PC-9 (cell line): ENCODE measurements at regions not wholly inside any gene's neighbourhood (a gene's known extent, or its start where the extent isn't known, plus 50 kb on each side); places are given as distances from the start of the nearest gene placed in this dataset.

Experiments used
- BruUV-seq: library from RNA; stranded (reverse); fragments of 400-500 nt; replicated peaks from 2 replicates; lab custom pipeline; 2021; lab: Mats Ljungman, UMichigan
- CTCF ChIA-PET: fragments of 300-600 bp; sonication (Branson Sonifier 250); formaldehyde crosslinking; loops from one replicate; lab custom pipeline; 2022; ENCODE audit warnings: antibody characterized with exemption; lab: Charles Lee
- POLR2A ChIA-PET: fragments of 300-600 bp; sonication (Branson Sonifier 250); formaldehyde crosslinking; loops from one replicate; lab custom pipeline; 2022; ENCODE audit warnings: antibody characterized with exemption; ENCODE audit not compliant: unreplicated experiment; lab: Charles Lee
- DNase-seq, 2 experiments: peaks; one replicate each; pipeline versions ENCODE4 v3.0.0 to v3.0.0-alpha.2; 2015 to 2022; ENCODE audit warnings: mixed read lengths in 1 of 2
- H2AFZ ChIP-seq: fragments of 200-600 bp; sonication (generic); 2 replicates; pipeline ENCODE4 v1.8.1; 2017; ENCODE audit warnings: antibody characterized with exemption
- H3F3A ChIP-seq: fragments of 200-600 bp; sonication (generic); 2 replicates; pipeline ENCODE4 v1.8.1; 2017; ENCODE audit warnings: antibody characterized with exemption, mild to moderate bottlenecking, low read depth; ENCODE audit not compliant: insufficient read depth
- H3K27ac ChIP-seq: fragments of 200-600 bp; sonication (generic); 2 replicates; pipeline ENCODE4 v1.6.1; 2016; ENCODE audit warnings: mixed run types
- H3K27me3 ChIP-seq: fragments of 200-600 bp; sonication (generic); 2 replicates; pipeline ENCODE4 v1.6.1; 2016; ENCODE audit warnings: low read depth, mixed run types; ENCODE audit not compliant: insufficient read depth
- H3K36me3 ChIP-seq: fragments of 200-600 bp; sonication (generic); 2 replicates; pipeline ENCODE4 v1.6.1; 2016; ENCODE audit warnings: low read depth, mixed run types
- H3K4me1 ChIP-seq: fragments of 200-600 bp; sonication (generic); replicated peaks from 2 replicates; pipeline ENCODE4 v1.6.1; 2016; ENCODE audit warnings: mixed run types; ENCODE audit not compliant: insufficient read depth
- H3K4me2 ChIP-seq: fragments of 200-600 bp; sonication (generic); 2 replicates; pipeline ENCODE4 v1.6.1; 2017; ENCODE audit warnings: mixed run types
- H3K4me3 ChIP-seq: fragments of 200-600 bp; sonication (generic); 2 replicates; pipeline ENCODE4 v1.6.1; 2016; ENCODE audit warnings: mixed run types
- H3K79me2 ChIP-seq: fragments of 200-600 bp; sonication (generic); 2 replicates; pipeline ENCODE4 v1.6.1; 2017; ENCODE audit warnings: low read depth, mixed run types
- H3K9me2 ChIP-seq: fragments of 200-600 bp; sonication (generic); 2 replicates; pipeline ENCODE4 v1.8.1; 2017; ENCODE audit warnings: mild to moderate bottlenecking; ENCODE audit not compliant: insufficient read depth
- H3K9me3 ChIP-seq: fragments of 200-600 bp; sonication (generic); 2 replicates; pipeline ENCODE4 v1.8.1; 2016; ENCODE audit warnings: low read depth; ENCODE audit not compliant: insufficient read depth
- H4K20me1 ChIP-seq: fragments of 200-600 bp; sonication (generic); 2 replicates; pipeline ENCODE4 v1.8.1; 2017; ENCODE audit not compliant: insufficient read depth
- EZH2 ChIP-seq: fragments of 200-600 bp; sonication (generic); IDR thresholded peaks from 2 replicates; pipeline ENCODE4 v1.8.0; 2017; ENCODE audit warnings: antibody characterized with exemption, low read depth
- intact Hi-C: fragments of 100-400 bp; cut with micrococcal nuclease; formaldehyde crosslinking; loops from one replicate; pipeline ENCODE4 v1.10.0; 2022; ENCODE audit not compliant: unreplicated experiment
- TF ChIP-seq, protein P1 (sequence below): fragments of 200-600 bp; sonication (generic); conservative IDR thresholded peaks from 2 replicates; pipeline ENCODE4 v1.6.1; 2017; ENCODE audit warnings: mixed run types, antibody characterized with exemption, mild to moderate bottlenecking, moderate library complexity

DNA sequence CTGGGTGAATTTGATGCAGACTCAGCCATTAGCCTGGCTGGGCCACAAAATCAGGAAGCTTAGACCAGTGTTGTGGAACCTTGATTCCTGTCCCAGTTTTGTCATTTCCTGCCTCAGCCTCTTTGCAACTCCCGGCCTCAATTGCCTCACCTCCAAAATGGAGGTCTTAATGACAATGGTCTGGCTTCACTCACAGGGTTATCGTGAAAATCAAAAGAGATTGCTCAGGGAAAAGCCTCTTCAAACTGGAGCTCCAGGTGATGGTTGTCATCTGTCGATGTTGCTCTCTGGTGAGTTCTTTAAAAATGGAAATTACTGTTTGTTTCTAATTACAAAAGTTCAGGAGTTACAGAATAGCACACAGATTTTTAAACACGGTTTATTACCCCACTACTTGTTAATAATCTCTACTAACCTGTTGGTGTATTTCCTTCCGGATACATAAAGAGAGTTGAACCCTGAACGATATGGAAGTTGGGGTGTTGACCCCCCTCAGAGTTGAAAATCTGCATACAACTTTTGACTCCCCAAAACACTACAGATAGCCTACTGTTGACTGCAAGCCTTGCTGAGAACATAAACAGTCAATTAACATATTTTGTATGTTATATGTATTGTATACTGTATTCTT, 109.9 kb upstream of the CPEB4 start:
- Histone ChIP-seq H4K20me1 (no peaks in the 10 kb centered on the region), H3K79me2 (no peaks in the 10 kb centered on the region), H3K4me3 (no peak overlapping the region), H3K27me3 (no peaks in the 10 kb centered on the region), H3K36me3 (no peaks in the 10 kb centered on the region), H3K9me3 (no peaks in the 10 kb centered on the region), H2AFZ (0 out of 2 replicates have a peak overlapping the region, but pooled peaks have one; percentile 23), H3F3A (peaks cover 19% of the 10 kb centered on the region; the same call in 1 of the 2 replicates), H3K4me1 (peaks cover 44% of the 10 kb centered on the region), H3K27ac (peak overlapping the region; percentile 59; the same call in 1 of the 2 replicates), H3K9me2 (no peaks in the 10 kb centered on the region; the same call in 1 of the 2 replicates), H3K4me2 (peak overlapping the region; percentile 43; the same call in 1 of the 2 replicates)
- TF ChIP-seq EZH2 = no peak
- TF ChIP-seq, protein P1, sequence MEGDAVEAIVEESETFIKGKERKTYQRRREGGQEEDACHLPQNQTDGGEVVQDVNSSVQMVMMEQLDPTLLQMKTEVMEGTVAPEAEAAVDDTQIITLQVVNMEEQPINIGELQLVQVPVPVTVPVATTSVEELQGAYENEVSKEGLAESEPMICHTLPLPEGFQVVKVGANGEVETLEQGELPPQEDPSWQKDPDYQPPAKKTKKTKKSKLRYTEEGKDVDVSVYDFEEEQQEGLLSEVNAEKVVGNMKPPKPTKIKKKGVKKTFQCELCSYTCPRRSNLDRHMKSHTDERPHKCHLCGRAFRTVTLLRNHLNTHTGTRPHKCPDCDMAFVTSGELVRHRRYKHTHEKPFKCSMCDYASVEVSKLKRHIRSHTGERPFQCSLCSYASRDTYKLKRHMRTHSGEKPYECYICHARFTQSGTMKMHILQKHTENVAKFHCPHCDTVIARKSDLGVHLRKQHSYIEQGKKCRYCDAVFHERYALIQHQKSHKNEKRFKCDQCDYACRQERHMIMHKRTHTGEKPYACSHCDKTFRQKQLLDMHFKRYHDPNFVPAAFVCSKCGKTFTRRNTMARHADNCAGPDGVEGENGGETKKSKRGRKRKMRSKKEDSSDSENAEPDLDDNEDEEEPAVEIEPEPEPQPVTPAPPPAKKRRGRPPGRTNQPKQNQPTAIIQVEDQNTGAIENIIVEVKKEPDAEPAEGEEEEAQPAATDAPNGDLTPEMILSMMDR = no peak
- no peak for DNase-seq
- intact Hi-C loops = no loop called here
- POLR2A ChIA-PET = interaction anchor here (0.6 to 0.7 kb wide), 2 partner anchors 50 to 186 kb away, joined by 3 to 5 read pairs; no protein-coding TSS in a partner anchor
- CTCF ChIA-PET = no interaction called here
- BruUV-seq = TSS peak; percentile 29

- intact Hi-C loops = no loop called here
- Histone ChIP-seq H3F3A (peaks cover 19% of the 10 kb centered on the region; the same call in 1 of the 2 replicates), H3K9me2 (no peaks in the 10 kb centered on the region; the same call in 1 of the 2 replicates), H3K4me2 (peak overlapping the region; percentile 43), H3K4me3 (no peak overlapping the region), H3K79me2 (no peaks in the 10 kb centered on the region), H4K20me1 (no peaks in the 10 kb centered on the region), H3K9me3 (no peaks in the 10 kb centered on the region), H3K36me3 (no peaks in the 10 kb centered on the region), H3K27me3 (no peaks in the 10 kb centered on the region), H2AFZ (0 out of 2 replicates have a peak overlapping the region, but pooled peaks have one; percentile 23), H3K27ac (peak overlapping the region; percentile 59), H3K4me1 (peaks cover 47% of the 10 kb centered on the region)
- POLR2A ChIA-PET = no interaction called here
- CTCF ChIA-PET = no interaction called here
- TF ChIP-seq, protein P1 = no peak
- no peak for TF ChIP-seq EZH2
- DNase-seq = peak in 1 of 2 experiments; percentile 67
- TSS peak; percentile 87 for BruUV-seq
Observed at GRCh38 chr5:173778784-173779304, 109.3 kb upstream of the CPEB4 start.

DNA sequence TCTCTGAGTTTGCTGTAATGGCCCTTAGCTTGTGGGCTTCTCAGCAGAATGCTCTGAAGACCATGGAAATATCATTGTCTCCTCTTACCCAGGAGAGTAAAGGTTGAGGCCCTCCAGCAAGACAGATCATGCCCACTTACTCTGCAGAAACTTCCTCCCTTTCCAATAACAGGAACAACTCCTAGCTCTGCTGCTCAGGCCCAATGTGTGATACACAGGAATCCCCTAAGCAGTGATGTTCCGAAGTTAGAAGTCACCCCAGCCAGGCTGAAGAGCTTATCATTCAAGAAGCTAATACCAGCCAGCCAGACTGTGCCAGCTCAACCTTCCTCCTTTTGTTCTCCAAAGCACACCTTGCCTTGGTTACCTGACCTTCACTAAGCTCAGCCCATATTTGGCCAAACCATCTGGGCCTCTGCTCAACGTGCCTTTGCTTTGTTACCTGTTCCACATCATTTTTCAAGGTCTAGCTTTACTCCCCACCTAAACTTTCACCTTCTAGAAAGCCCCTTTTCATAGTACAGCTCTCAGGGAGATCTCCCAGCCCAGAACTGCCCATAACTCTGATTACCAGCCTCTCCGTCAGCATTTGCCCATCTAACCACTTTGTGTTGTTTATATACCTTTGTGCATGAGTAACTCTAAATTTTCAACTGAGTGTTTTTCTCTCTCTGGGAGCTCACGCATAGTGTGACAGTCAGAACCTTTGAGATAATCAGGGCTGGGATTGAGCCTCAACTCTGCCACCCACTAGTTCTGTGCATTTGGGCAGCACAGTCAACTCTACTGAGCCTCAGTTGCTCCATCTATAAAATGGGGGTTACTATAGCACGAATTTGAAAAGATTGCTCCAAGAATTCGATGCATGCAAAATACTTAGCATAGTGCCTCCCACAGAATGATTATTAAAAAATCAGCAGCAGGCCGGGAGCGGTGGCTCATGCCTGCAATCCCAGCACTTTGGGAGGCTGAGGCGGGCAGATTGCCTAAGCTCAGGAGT, 107.6 kb upstream of the CPEB4 start:
- intact Hi-C loops = loop anchor here (2.0 to 10.0 kb wide), 2 partner anchors 14 to 456 kb away; partner anchors contain the start of gene STC2
- H3K27me3 ChIP-seq = no peaks in the 10 kb centered on the region
- peaks cover 19% of the 10 kb centered on the region; the same call in 1 of the 2 replicates for H3F3A ChIP-seq
- no peak for DNase-seq
- no peaks in the 10 kb centered on the region for H4K20me1 ChIP-seq
- BruUV-seq = no TSS peak
- no peaks in the 10 kb centered on the region for H3K36me3 ChIP-seq
- no peaks in the 10 kb centered on the region for H3K79me2 ChIP-seq
- H3K27ac ChIP-seq = peak overlapping the region; percentile 78
- H3K9me2 ChIP-seq = no peaks in the 10 kb centered on the region
- H2AFZ ChIP-seq = no peak overlapping the region
- no peaks in the 10 kb centered on the region for H3K9me3 ChIP-seq
- peaks cover 47% of the 10 kb centered on the region for H3K4me1 ChIP-seq
- ChIA-PET CTCF (interaction anchor here (0.5 to 0.7 kb wide), 3 partner anchors 37 to 1297 kb away, joined by 3 to 9 read pairs (median 4); no protein-coding TSS in a partner anchor), POLR2A (interaction anchor here (0.6 kb wide), 2 partner anchors 8 to 66 kb away, joined by 3 to 4 read pairs; no protein-coding TSS in a partner anchor)
- TF ChIP-seq, protein P1 = no peak
- no peak for TF ChIP-seq EZH2
- H3K4me3 ChIP-seq = no peak overlapping the region
- H3K4me2 ChIP-seq = no peak overlapping the region
